ENCODE measurements at regions not wholly inside any gene's neighbourhood (a gene's known extent, or its start where the extent isn't known, plus 50 kb on each side); places are given as distances from the start of the nearest gene placed in this dataset.

GRCh38 chr2:17306706-17307105 lies 211.5 kb downstream of the RAD51AP2 start:
- no peak overlapping the region for H3K14ac ChIP-seq (ENCODE audit: insufficient read depth, low read length)
- no peaks in the 10 kb centered on the region for H3K23me2 ChIP-seq (ENCODE audit: insufficient read length, low read depth, low read length, poor library complexity, severe bottlenecking)
- H2BK20ac ChIP-seq (ENCODE audit: low read depth, low read length, poor library complexity, severe bottlenecking): no peak overlapping the region
- H3K79me2 ChIP-seq (ENCODE audit: insufficient read depth, low read length): no peaks in the 10 kb centered on the region
- Mint-ChIP-seq H3K4me3 (no peak overlapping the region), H3K27me3 (ENCODE audit: low read depth) (no peaks in the 10 kb centered on the region), H3K9me3 (no peaks in the 10 kb centered on the region), H3K4me1 (peaks cover 34 to 35% of the 10 kb centered on the region in 2 experiments), H3K27ac (no peak overlapping the region), H3K36me3 (ENCODE audit: insufficient read depth in 1 of 3, low read depth in 3 of 3) (no peaks in the 10 kb centered on the region)
- H3K9ac ChIP-seq (ENCODE audit: extremely low read depth, insufficient read length, low read length): no peak overlapping the region
- H4K8ac ChIP-seq (replicated peaks; ENCODE audit: insufficient read length, low read depth, low read length): no peak overlapping the region
- H3K9me3 ChIP-seq (ENCODE audit: control insufficient read depth, low read depth, low read length): no peaks in the 10 kb centered on the region
- H3K27ac ChIP-seq (ENCODE audit: insufficient read length, low read depth, low read length): no peak overlapping the region
- DNase-seq: no peak
- no peak overlapping the region for H2BK15ac ChIP-seq (ENCODE audit: low read depth, low read length)
- H3K23ac ChIP-seq (ENCODE audit: insufficient read length, low read depth, low read length): no peak overlapping the region
- no peak overlapping the region for H3K4ac ChIP-seq (ENCODE audit: low read depth, low read length)
- no CpG with 5 or more reads among the region's 2 CpGs for WGBS (ENCODE audit: extremely low coverage, insufficient read length, low lambda C conversion rate)
- H3K4me1 ChIP-seq (ENCODE audit: insufficient read depth, low read length): peaks cover 11% of the 10 kb centered on the region; the same call in 1 of the 2 replicates
- no peaks in the 10 kb centered on the region for H3K27me3 ChIP-seq (ENCODE audit: insufficient read depth, low read length)
- no peak overlapping the region for H2BK12ac ChIP-seq (ENCODE audit: insufficient read length, low read depth, low read length)
- H4K91ac ChIP-seq (ENCODE audit: insufficient read length, low read depth, low read length): no peak overlapping the region
- H3K56ac ChIP-seq (ENCODE audit: insufficient read length, low read depth, low read length): no peak overlapping the region
- H3K4me2 ChIP-seq (ENCODE audit: insufficient read depth, insufficient read length, low read length): no peak overlapping the region
- no peak overlapping the region for H4K5ac ChIP-seq (ENCODE audit: insufficient read length, low read depth, low read length)
- H2BK5ac ChIP-seq (ENCODE audit: insufficient read length, low read length): no peak overlapping the region
- no peak overlapping the region for H2AK5ac ChIP-seq (ENCODE audit: insufficient read length, low read length)
- H3T11ph ChIP-seq (ENCODE audit: low read length): no peak overlapping the region
- H2BK120ac ChIP-seq (ENCODE audit: low read depth, low read length, poor library complexity, severe bottlenecking): no peak overlapping the region
- H3K18ac ChIP-seq (ENCODE audit: insufficient read length, low read depth, low read length): no peak overlapping the region
- H4K20me1 ChIP-seq (ENCODE audit: control insufficient read depth, insufficient read depth, insufficient read length): no peaks in the 10 kb centered on the region
- no peak overlapping the region for H2AFZ ChIP-seq (ENCODE audit: low read length)
- TF ChIP-seq CTCF (conservative IDR thresholded peaks at IDR 0.05): no peak
- H3K79me1 ChIP-seq (ENCODE audit: insufficient read depth, low read depth, low read length, poor library complexity, severe bottlenecking): no peaks in the 10 kb centered on the region

Data from H9 (cell line).